SHP77 treated with DMSO at 0.1 percent for 48 hours (cell line): ENCODE measurements at regions not wholly inside any gene's neighbourhood (a gene's known extent, or its start where the extent isn't known, plus 50 kb on each side); places are given as distances from the start of the nearest gene placed in this dataset.

Experiments
- DNase-seq: peaks from one replicate; lab custom pipeline; 2025; lab: John Stamatoyannopoulos, UW

DNA sequence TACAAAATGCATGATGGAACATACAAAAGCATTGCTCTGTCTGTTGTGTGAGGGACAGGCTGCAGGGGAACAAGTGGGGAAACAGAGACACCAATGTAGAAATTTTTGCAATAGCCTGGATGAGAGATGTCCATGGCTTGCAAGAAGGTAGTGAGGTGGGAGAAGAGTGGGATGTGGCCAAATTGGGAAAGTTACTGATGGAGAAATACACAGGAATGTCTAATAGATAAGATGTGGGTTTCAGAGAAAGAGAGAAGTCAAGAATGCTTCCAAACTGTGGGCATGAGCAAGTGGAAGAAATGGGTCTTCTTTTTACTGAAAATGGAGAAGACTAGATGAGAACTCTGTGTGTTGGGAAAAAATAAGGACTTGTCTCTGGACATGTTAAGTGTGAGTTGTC lies 592.7 kb downstream of the TNS3 start:
- no peak for DNase-seq

- DNase-seq: no peak
Observed at GRCh38 chr7:46982928-46983327, 599.0 kb downstream of the TNS3 start.

DNA sequence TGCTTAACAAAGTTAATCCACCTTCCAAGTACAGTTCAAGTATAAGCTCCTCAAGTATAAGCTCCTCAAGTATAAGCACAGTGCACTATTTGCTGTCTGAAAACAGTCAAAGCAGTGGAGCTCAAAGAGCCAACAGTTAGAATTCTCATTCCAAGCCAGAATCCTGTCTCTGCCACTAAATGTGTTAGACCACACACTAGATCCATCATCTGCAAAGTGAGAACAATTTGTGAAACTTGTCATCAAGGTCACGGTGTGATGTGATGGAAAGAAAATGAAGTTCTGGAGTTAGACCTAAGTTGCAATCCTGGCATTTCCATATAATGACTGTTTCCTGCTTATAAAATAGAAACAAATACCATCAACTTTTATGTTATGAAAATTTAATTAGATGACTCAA lies 602.5 kb downstream of the TNS3 start:
- no peak for DNase-seq

DNA sequence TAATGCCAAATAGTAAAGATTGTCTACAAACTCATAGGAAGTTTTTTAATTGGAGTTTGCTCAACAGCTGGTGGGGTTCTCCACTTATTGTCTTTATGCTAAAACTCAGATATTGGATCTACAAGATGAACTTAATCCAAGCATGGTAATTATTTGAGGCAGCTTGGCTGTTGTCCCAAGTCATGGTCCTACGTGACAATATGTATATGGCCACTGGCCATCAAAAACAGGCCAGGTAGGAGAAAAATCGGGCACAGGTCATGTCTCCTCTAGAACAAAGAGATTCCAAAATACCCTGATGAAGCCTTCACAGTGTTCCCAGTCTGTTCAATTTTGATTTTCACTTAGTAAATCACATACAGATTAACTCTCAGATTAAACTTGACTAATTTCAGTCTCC lies 606.4 kb downstream of the TNS3 start:
- no peak for DNase-seq

- DNase-seq: no peak
Observed at GRCh38 chr7:46972205-46972604, 609.7 kb downstream of the TNS3 start.

- DNase-seq: no peak
Observed at GRCh38 chr7:46970476-46970875, 611.4 kb downstream of the TNS3 start.

GRCh38 chr7:46970131-46970430 lies 611.8 kb downstream of the TNS3 start:
- no peak for DNase-seq

- DNase-seq: no peak
Observed at GRCh38 chr7:46969303-46970130, 612.4 kb downstream of the TNS3 start.

DNA sequence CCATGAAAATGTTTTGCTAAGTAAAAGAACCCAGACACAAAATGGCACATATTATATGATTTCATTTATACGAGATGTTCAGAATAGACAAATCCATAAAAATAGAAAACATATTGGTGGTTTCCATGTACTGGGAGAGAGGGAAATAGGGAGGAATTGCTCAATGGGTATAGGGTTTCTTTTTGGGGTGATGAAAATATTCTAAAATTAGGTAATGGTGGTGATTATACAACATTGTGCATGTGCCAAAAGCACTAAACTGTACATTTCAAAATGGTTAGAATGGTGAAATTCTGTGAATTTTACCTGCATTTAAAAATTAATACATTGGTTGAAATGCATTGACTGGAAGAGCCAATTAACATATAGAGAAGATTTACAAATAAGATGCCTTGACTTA lies 613.9 kb downstream of the TNS3 start:
- DNase-seq: no peak

- DNase-seq: no peak
Observed at GRCh38 chr7:46963719-46964118, 618.2 kb downstream of the TNS3 start.

GRCh38 chr7:46960970-46961369 lies 620.9 kb downstream of the TNS3 start:
- DNase-seq: no peak

DNA sequence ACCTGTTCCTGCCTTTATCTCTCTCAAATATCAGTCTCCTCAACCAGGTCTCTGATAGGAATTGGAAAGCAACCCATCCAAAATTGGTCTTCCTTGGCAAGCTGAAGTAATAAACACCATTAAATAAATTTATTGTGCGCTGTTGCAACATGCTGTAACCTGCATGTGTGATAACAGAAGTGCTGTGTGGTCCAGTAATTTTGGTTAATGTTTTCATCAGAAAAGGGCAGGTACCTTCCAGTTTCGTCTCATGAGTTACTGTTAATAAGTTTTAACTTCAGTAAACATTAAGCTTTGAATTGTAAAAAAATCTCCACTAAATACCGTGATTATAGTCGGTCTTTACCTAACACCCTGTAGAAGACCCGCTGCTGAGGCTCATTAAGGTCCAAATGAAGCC lies 624.7 kb downstream of the TNS3 start:
- DNase-seq: no peak

DNA sequence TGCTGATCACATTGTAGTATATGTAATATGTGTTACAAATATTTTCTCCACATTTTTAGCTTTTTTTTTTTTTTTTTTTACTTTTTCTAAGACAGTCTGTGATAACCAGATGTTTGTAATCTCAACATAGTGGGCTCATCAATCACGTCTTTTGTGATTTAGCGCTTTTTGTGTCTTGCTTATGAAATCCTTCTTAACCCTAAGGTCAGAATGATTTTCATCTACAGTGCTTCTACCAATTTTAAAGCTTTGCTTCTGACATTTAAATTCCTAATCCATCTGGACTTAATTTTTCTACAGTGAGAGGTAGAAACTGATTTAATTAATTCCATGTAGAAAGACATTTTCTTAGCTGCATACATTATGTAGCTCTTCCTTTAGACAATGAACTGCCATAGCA lies 626.4 kb downstream of the TNS3 start:
- DNase-seq: no peak

- no peak for DNase-seq
Observed at GRCh38 chr7:46954181-46954580, 627.7 kb downstream of the TNS3 start.

- DNase-seq: no peak
Observed at GRCh38 chr7:46953008-46953407, 628.9 kb downstream of the TNS3 start.

- no peak for DNase-seq
Observed at GRCh38 chr7:46949270-46949931, 632.5 kb downstream of the TNS3 start.

DNA sequence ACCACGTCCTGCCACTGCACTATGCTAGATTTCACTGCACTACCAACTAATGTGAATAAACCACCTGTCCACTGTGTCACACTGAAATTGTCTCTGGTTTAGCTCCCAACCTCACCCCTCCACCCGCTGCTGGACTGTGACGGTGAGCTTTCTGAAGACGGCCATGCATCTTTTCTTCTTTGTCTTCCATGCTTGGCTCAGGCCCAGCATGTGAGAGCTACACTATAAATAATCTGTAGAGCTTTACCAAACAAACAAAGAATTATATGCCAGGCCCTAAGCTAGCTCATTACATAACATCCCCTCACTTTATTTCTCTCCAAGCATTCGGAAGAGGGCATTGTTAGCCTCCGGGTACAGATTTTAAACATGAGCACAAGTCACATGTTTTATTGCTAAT lies 633.2 kb downstream of the TNS3 start:
- DNase-seq: no peak

DNA sequence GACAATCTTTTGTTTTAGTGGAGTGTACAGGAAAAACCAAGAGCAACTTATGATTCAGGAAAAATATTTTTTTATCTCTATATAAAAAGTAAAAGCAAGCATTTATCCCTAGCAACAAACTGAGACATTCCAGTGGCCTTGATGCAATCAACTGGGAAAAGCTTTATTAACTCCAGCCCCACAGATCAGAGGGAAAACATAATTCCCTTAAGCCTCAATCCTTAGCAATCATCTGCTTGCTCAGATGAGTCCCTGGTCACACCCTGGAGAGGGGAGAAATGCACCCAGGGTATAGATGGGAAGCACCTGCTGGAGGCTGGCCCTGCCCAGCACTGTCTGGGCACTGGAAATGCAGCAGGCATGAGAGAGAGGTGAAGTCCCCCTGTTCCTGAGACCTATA lies 636.6 kb downstream of the TNS3 start:
- DNase-seq: no peak

GRCh38 chr7:46943996-46944395 lies 637.9 kb downstream of the TNS3 start:
- no peak for DNase-seq

DNA sequence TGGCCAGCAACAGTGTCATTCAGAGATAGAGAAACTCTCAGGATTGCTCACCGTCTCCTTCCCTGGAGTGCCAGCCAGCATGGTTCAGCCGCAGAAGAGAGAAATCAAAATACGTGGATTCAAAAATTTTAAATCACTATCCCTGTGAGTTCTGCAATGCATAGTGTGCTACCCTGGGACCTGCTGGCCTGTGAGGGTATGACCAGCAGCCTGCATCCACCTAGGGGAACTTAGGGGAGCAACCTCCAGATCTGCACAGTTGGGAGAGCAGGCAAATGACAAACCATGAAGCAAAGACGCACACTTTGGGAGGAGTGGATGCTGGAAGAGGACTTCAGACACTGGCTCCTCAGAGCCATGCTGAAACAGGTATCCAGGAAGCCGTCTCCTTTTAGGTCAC lies 639.3 kb downstream of the TNS3 start:
- DNase-seq: no peak

DNA sequence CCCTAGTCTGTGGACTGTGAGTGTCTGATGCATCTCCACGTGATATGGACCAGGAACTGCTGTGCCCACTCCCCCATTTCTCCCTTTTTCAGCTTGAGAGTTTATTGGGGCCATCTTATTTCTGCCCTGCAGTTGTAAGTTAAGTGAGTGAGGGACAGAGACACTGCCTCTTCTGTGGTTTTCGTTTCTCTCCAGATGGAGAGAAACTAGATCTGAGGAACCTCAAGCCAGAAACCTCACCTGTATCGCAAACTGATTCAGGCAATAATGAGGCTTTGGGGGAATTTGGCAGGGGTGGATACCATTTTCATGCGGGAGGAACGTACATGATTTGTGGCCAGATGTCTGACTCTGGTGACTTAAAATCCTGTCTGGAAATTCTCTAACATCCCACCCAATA lies 641.7 kb downstream of the TNS3 start:
- no peak for DNase-seq

DNA sequence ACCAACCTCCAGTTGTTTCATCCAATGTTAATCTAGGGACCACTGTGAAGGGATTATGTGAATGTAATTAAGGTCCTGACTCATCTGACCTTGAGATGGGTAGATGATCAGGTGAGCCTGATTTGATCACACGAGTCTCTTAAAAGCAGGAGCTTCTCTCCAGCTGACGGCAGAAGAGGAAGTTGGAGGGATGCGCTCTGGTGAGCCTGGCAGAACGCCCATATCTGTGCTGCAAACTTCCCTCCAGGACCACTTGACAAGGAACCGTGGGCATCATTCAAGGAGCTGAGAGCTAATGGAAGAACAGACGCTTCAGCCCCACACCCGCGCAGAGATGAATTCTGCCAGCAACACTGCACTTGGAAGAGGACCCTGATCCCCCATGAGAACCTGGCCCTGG lies 642.4 kb downstream of the TNS3 start:
- no peak for DNase-seq

- DNase-seq: no peak
Observed at GRCh38 chr7:46939089-46939488, 642.8 kb downstream of the TNS3 start.

GRCh38 chr7:46937826-46938225 lies 644.1 kb downstream of the TNS3 start:
- DNase-seq: no peak
